Endothelial cell of umbilical vein (primary cell): ENCODE measurements at regions not wholly inside any gene's neighbourhood (a gene's known extent, or its start where the extent isn't known, plus 50 kb on each side); places are given as distances from the start of the nearest gene placed in this dataset.

Experiments used
- CTCF ChIP-seq, 2 donors: IDR thresholded peaks; 1 replicate in 1 of 2; 2 replicates in 1 of 2; pipeline ENCODE4 v1.5.1; 2011; ENCODE audit warnings: low read length in 2 of 2, mild to moderate bottlenecking in 2 of 2, moderate library complexity in 2 of 2, control low read depth in 1 of 2, inconsistent platforms in 1 of 2, low read depth in 1 of 2; ENCODE audit not compliant: insufficient read depth in 1 of 2; ENCODE audit errors: extremely low read depth in 1 of 2
- EZH2 ChIP-seq: IDR thresholded peaks from 2 replicates; pipeline ENCODE4 v1.6.1; 2012; ENCODE audit warnings: borderline replicate concordance, low read depth, mild to moderate bottlenecking, moderate library complexity, low read length, inconsistent platforms; ENCODE audit not compliant: severe bottlenecking
- GATA2 ChIP-seq: IDR thresholded peaks from 2 replicates; pipeline ENCODE4 v1.7.0; 2011; ENCODE audit warnings: low read depth, mild to moderate bottlenecking, moderate library complexity, mixed read lengths, low read length; ENCODE audit not compliant: insufficient read length, insufficient read depth
- MAX ChIP-seq: IDR thresholded peaks from 2 replicates; pipeline ENCODE4 v1.6.1; 2011; ENCODE audit not compliant: insufficient read depth, insufficient read length
- POLR2A ChIP-seq: IDR thresholded peaks from 2 replicates; pipeline ENCODE4 v1.6.1; 2012; ENCODE audit warnings: low read depth, mild to moderate bottlenecking, control low read depth, low read length
- POLR2AphosphoS5 ChIP-seq: IDR thresholded peaks from 2 replicates; pipeline ENCODE4 v1.6.1; 2012; ENCODE audit warnings: low read depth, mild to moderate bottlenecking, control low read depth, low read length, moderate library complexity; ENCODE audit not compliant: insufficient read depth

GRCh38 chr10:52955337-52955736 is 182.8 kb upstream of the MBL2 start:
- TF ChIP-seq EZH2 (no peak), MAX (no peak), POLR2AphosphoS5 (no peak), CTCF (IDR thresholded peaks at IDR 0.05; ENCODE audit: extremely low read depth in 1 of 2, insufficient read depth in 1 of 2, low read depth in 1 of 2, low read length in 2 of 2) (no peak), POLR2A (no peak), GATA2 (no peak)
